Memory B cell (primary cell): ENCODE measurements at regions not wholly inside any gene's neighbourhood (a gene's known extent, or its start where the extent isn't known, plus 50 kb on each side); places are given as distances from the start of the nearest gene placed in this dataset.

ENCODE experiments used
- ATAC-seq: fragments of 150-1000 bp; cut with Tn5 transposase; 2 replicates; pipeline ENCODE4 v1.10.0; 2021; ENCODE audit warnings: low read depth, mild to moderate bottlenecking, moderate library complexity
- DNase-seq, 2 donors: peaks; one replicate each; pipeline ENCODE4 v3.0.0; 2022; ENCODE audit warnings: low spot score in 2 of 2
- H3K27ac Mint-ChIP-seq: one replicate; pipeline ENCODE4 v1.8.0; 2022; ENCODE audit warnings: mild to moderate bottlenecking, moderate library complexity, mixed read lengths
- H3K27me3 Mint-ChIP-seq: one replicate; pipeline ENCODE4 v1.8.0; 2022; ENCODE audit warnings: mixed read lengths
- H3K36me3 Mint-ChIP-seq: one replicate; pipeline ENCODE4 v1.8.0; 2022; ENCODE audit warnings: mild to moderate bottlenecking, mixed read lengths
- H3K4me1 Mint-ChIP-seq: one replicate; pipeline ENCODE4 v1.8.0; 2022; ENCODE audit warnings: mixed read lengths
- H3K4me3 Mint-ChIP-seq: one replicate; pipeline ENCODE4 v1.8.0; 2022; ENCODE audit warnings: mild to moderate bottlenecking, moderate library complexity, mixed read lengths
- H3K9me3 Mint-ChIP-seq: one replicate; pipeline ENCODE4 v1.8.0; 2022; ENCODE audit warnings: mixed read lengths

DNA sequence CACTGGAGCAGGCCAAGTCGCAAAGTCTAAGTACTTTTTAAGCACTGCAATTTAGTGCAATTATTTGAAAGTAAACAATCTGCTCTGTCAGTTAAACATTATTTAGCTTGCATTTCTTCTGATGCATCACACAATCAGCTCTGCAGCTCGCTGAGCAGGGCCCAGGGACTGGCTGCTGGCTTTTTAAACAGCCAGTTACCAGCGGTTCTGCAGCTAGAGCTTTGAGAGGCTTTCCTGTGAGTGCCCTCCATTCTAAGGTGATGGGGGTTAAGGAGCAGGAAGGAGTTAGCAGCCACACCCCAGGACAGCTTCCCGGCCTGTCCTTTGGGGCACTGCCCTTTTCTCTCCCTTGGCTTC lies 154.3 kb downstream of the SALL1 start:
- DNase-seq (no peak), ATAC-seq (no peak)
- Mint-ChIP-seq H3K27me3 (no peaks in the 10 kb centered on the region), H3K36me3 (no peaks in the 10 kb centered on the region), H3K4me3 (no peak overlapping the region), H3K27ac (no peak overlapping the region), H3K4me1 (no peaks in the 10 kb centered on the region), H3K9me3 (peaks cover 4% of the 10 kb centered on the region)

DNA sequence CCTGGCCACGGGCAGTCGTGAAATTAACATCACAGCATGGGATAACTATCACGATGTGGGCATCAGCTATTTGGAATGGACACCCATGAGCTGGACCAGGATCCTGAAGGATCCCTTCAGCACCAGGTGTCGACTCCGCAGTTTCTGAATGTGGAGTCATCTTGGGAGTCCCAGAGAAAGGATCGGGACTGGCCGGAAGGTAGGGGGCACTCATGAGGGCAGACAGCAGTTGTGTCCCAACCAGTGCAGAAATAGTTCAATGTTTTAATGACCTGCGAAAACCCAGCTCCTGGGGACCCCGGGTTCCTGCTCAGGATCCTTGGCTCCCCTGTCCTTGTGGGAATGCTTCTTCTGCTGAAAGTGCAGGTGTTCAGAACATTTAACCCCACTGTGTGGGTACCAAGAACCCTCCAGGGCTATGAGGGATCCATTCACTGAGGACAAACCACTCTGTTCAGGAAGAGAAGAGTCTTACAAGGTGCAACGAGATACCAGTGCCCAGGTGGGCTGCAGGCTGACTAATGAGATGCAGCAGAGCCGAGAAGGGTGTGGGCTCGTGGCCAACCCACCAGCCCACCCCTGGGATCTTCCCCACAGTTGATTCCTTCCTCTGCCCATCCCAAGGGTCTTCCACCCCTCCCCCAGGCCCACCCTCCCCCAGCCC lies 154.8 kb downstream of the SALL1 start:
- H3K36me3 Mint-ChIP-seq = no peaks in the 10 kb centered on the region
- H3K4me1 Mint-ChIP-seq = no peaks in the 10 kb centered on the region
- H3K9me3 Mint-ChIP-seq = peaks cover 4% of the 10 kb centered on the region
- no peak overlapping the region for H3K27ac Mint-ChIP-seq
- ATAC-seq (no peak), DNase-seq (no peak)
- H3K4me3 Mint-ChIP-seq = no peak overlapping the region
- H3K27me3 Mint-ChIP-seq = no peaks in the 10 kb centered on the region

DNA sequence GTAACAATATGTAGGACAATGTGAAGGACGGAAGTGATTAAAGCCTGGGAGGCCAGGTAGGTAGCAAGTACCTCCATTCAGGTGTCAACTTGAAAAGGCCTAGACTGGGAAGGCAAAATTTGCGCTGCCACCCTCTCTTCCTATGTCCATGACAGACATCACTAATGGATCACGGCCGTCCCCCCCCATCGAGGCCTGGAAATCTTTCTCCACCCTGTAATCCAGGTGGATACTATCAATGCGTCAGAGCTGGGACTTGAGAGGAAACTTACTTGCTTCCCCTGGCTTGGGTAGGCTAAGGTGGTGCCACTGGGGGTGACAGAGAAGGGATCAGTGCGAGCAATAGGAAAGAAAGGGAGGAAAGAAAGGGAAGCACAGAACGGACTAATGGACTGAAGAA lies 156.1 kb downstream of the SALL1 start:
- H3K9me3 Mint-ChIP-seq = peaks cover 6% of the 10 kb centered on the region
- no peak for DNase-seq
- H3K4me3 Mint-ChIP-seq = no peak overlapping the region
- ATAC-seq = no peak
- no peaks in the 10 kb centered on the region for H3K27me3 Mint-ChIP-seq
- H3K27ac Mint-ChIP-seq = no peak overlapping the region
- no peaks in the 10 kb centered on the region for H3K36me3 Mint-ChIP-seq
- H3K4me1 Mint-ChIP-seq = no peaks in the 10 kb centered on the region

- ATAC-seq = no peak
- H3K27me3 Mint-ChIP-seq = peaks cover 3% of the 10 kb centered on the region
- H3K27ac Mint-ChIP-seq = no peak overlapping the region
- H3K36me3 Mint-ChIP-seq = no peaks in the 10 kb centered on the region
- no peaks in the 10 kb centered on the region for H3K4me1 Mint-ChIP-seq
- peaks cover 9% of the 10 kb centered on the region for H3K9me3 Mint-ChIP-seq
- DNase-seq = no peak
- H3K4me3 Mint-ChIP-seq = no peak overlapping the region
These were observed 158.6 kb downstream of the SALL1 start for GRCh38 chr16:50992350-50993032.

DNA sequence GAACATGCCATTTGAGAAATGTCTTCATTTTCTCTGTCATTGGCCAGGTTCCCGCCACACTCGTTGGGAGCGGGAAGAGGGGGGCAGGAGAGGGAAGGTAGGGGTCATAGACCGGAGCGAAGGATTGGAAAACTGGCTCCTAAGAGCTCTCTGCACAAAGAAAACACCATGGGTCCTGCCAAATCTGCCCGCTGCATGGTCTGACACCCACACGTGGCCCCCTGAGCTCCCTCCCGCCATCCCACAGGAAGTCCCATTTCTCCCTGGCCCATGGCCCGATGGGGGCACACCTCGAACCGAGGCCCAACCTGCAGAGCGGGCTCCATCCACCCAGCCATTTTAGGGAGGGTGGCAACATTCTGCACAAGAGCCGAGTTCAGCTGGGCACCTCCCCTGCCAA lies 159.6 kb downstream of the SALL1 start:
- H3K4me3 Mint-ChIP-seq = no peak overlapping the region
- H3K36me3 Mint-ChIP-seq = no peaks in the 10 kb centered on the region
- H3K27ac Mint-ChIP-seq = no peak overlapping the region
- peaks cover 3% of the 10 kb centered on the region for H3K27me3 Mint-ChIP-seq
- DNase-seq (no peak), ATAC-seq (no peak)
- no peaks in the 10 kb centered on the region for H3K4me1 Mint-ChIP-seq
- peaks cover 11% of the 10 kb centered on the region for H3K9me3 Mint-ChIP-seq

DNA sequence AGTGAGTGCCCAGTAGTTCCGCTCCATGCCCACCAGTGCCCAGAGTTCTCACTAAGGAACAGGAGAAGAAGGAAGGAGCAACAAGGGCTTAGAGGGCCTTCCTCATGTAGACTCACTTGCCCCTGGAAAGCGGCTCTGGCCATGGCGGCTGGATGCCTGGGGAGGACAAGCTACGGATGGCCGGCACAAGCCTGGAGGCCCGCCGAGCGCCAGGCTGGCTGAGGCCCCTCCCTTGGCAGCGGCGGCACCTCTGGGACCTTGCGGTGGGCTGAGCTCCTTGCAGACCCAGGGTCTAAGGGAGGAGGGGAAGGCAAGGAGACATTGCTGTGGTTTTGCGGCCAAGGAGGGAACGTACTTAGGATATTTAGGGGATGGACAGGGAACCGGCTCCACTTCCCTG lies 160.1 kb downstream of the SALL1 start:
- Mint-ChIP-seq H3K27ac (no peak overlapping the region), H3K9me3 (peaks cover 12% of the 10 kb centered on the region), H3K27me3 (peaks cover 3% of the 10 kb centered on the region), H3K4me1 (no peaks in the 10 kb centered on the region), H3K36me3 (no peaks in the 10 kb centered on the region), H3K4me3 (no peak overlapping the region)
- DNase-seq = no peak
- ATAC-seq = no peak

DNA sequence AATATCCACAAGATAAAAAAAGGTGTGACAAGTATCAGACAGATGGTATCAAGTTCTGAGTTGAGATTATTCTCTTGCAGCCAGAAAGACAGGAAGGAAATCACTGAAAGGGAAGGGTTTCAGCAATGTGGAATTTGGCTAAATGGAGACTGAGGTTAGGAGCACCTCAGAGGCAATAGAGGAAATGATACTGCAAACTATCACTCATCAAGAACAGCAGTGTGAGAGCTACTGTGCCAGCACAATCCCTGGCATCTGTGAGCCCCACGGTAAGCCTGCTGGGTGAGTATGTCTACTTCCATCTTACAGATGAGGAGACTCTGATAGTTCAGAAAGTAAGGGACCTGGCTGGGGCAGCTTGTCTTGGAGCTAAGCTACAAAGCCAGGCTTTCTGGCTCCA lies 162.0 kb downstream of the SALL1 start:
- Mint-ChIP-seq H3K27ac (no peak overlapping the region), H3K27me3 (peaks cover 3% of the 10 kb centered on the region), H3K4me3 (no peak overlapping the region), H3K4me1 (no peaks in the 10 kb centered on the region), H3K9me3 (peaks cover 8% of the 10 kb centered on the region), H3K36me3 (no peaks in the 10 kb centered on the region)
- ATAC-seq = no peak
- no peak for DNase-seq

- no peak overlapping the region for H3K27ac Mint-ChIP-seq
- DNase-seq (no peak), ATAC-seq (no peak)
- H3K36me3 Mint-ChIP-seq = no peaks in the 10 kb centered on the region
- H3K4me1 Mint-ChIP-seq = no peaks in the 10 kb centered on the region
- no peak overlapping the region for H3K4me3 Mint-ChIP-seq
- peaks cover 8% of the 10 kb centered on the region for H3K9me3 Mint-ChIP-seq
- H3K27me3 Mint-ChIP-seq = peaks cover 3% of the 10 kb centered on the region
These were observed 162.6 kb downstream of the SALL1 start for GRCh38 chr16:50988441-50988840.

DNA sequence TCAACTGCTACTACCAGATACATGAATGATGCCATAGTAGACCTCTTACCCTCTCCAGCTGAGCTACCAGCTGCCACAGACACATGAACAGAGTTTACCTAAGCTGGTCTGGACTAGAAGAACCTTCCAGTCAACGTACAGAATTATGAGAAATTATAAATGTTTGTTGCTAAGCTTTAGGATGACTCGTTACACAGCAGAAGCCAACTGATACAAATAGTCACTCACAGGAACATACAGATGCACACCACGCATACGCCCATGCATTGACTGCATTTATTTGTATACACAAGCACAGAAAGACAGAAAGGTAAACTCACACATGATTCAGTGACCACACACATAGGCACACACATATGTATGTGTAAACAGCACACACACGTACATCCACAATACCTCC lies 164.6 kb downstream of the SALL1 start:
- no peak overlapping the region for H3K4me3 Mint-ChIP-seq

GRCh38 chr16:50985733-50986132 lies 165.3 kb downstream of the SALL1 start:
- DNase-seq = no peak
- no peak overlapping the region for H3K4me3 Mint-ChIP-seq
- H3K27ac Mint-ChIP-seq = no peak overlapping the region

More for the DNA sequence above, 164.6 kb downstream of the SALL1 start:
- DNase-seq (no peak), ATAC-seq (no peak)
- Mint-ChIP-seq H3K9me3 (peaks cover 8% of the 10 kb centered on the region), H3K4me1 (no peaks in the 10 kb centered on the region), H3K36me3 (no peaks in the 10 kb centered on the region), H3K27me3 (peaks cover 3% of the 10 kb centered on the region), H3K27ac (no peak overlapping the region)

GRCh38 chr16:50984688-50985087 lies 166.4 kb downstream of the SALL1 start:
- peaks cover 3% of the 10 kb centered on the region for H3K9me3 Mint-ChIP-seq
- no peak overlapping the region for H3K27ac Mint-ChIP-seq
- ATAC-seq = no peak
- H3K36me3 Mint-ChIP-seq = no peaks in the 10 kb centered on the region
- H3K27me3 Mint-ChIP-seq = peaks cover 5% of the 10 kb centered on the region
- H3K4me1 Mint-ChIP-seq = no peaks in the 10 kb centered on the region
- DNase-seq = no peak
- no peak overlapping the region for H3K4me3 Mint-ChIP-seq

More at GRCh38 chr16:50985733-50986132, 165.3 kb downstream of the SALL1 start:
- peaks cover 5% of the 10 kb centered on the region for H3K27me3 Mint-ChIP-seq
- H3K36me3 Mint-ChIP-seq = no peaks in the 10 kb centered on the region
- ATAC-seq = no peak
- peaks cover 8% of the 10 kb centered on the region for H3K9me3 Mint-ChIP-seq
- no peaks in the 10 kb centered on the region for H3K4me1 Mint-ChIP-seq

GRCh38 chr16:50982808-50983207 lies 168.3 kb downstream of the SALL1 start:
- no peaks in the 10 kb centered on the region for H3K4me1 Mint-ChIP-seq
- H3K27me3 Mint-ChIP-seq = peaks cover 3% of the 10 kb centered on the region
- DNase-seq = no peak
- no peak for ATAC-seq
- no peak overlapping the region for H3K27ac Mint-ChIP-seq
- no peaks in the 10 kb centered on the region for H3K36me3 Mint-ChIP-seq
- peaks cover 3% of the 10 kb centered on the region for H3K9me3 Mint-ChIP-seq
- H3K4me3 Mint-ChIP-seq = no peak overlapping the region

DNA sequence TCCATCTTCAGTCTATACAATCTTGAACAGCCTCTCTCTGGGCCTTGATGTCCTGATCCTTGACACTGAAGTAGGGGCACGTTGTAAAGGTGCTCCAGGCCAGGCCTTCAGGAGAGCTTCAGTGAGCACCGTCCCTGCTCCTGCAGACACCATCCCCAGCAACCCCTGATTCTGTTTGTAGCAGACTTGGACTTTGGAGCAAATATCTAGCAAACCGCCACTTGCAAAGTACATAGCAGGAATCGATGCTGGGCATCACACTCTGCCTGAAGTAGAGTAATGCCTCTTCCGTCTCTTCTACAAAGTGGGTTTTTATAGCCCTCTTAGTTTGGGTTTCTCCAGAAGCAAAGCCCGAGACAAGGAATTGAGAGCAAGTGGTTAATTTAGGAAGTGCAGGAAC lies 169.1 kb downstream of the SALL1 start:
- H3K36me3 Mint-ChIP-seq = no peaks in the 10 kb centered on the region

DNA sequence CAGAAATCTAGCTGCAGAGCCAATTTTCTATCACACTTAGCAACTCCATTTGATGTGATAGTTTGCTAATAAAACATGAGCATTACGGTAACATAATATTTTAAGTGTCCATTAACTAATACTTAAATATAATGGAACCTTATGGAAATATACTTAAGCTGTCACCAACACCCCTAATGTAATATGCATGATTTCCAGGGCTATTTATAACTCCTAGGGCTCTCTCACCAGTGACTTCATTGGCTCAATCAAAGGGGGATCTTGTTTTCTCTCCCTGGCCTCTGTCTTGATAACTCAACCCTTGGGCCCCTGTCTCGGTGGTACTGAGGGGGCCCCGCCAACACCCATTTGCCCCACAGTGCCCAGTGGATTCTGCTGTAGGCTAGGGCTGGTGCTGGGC lies 170.4 kb downstream of the SALL1 start:
- Mint-ChIP-seq H3K27me3 (peaks cover 2% of the 10 kb centered on the region), H3K9me3 (no peaks in the 10 kb centered on the region)
- DNase-seq = no peak

More for the DNA sequence above, 169.1 kb downstream of the SALL1 start:
- no peak overlapping the region for H3K4me3 Mint-ChIP-seq
- DNase-seq = no peak
- no peak for ATAC-seq
- no peak overlapping the region for H3K27ac Mint-ChIP-seq
- peaks cover 2% of the 10 kb centered on the region for H3K27me3 Mint-ChIP-seq
- peaks cover 3% of the 10 kb centered on the region for H3K9me3 Mint-ChIP-seq
- H3K4me1 Mint-ChIP-seq = no peaks in the 10 kb centered on the region

More for the DNA sequence above, 170.4 kb downstream of the SALL1 start:
- Mint-ChIP-seq H3K36me3 (no peaks in the 10 kb centered on the region), H3K4me3 (no peak overlapping the region), H3K4me1 (no peaks in the 10 kb centered on the region), H3K27ac (no peak overlapping the region)
- no peak for ATAC-seq
